IMR-90 (cell line): ENCODE measurements at regions not wholly inside any gene's neighbourhood (a gene's known extent, or its start where the extent isn't known, plus 50 kb on each side); places are given as distances from the start of the nearest gene placed in this dataset.

Source experiments
- ATAC-seq: fragments of 200-7000 bp; cut with Tn5 transposase; 2 replicates; pipeline ENCODE4 v1.9.1; 2020; ENCODE audit warnings: low read depth, mild to moderate bottlenecking, moderate library complexity
- BruUV-seq: library from RNA; stranded (reverse); fragments of 400-500 nt; replicated peaks from 2 replicates; lab custom pipeline; 2021; lab: Mats Ljungman, UMichigan
- CTCF ChIA-PET: fragments of 300-600 bp; formaldehyde crosslinking; extraction: SDS; loops from one replicate; lab custom pipeline; 2021; ENCODE audit warnings: antibody characterized with exemption; lab: Yijun Ruan, JAX
- POLR2A ChIA-PET: fragments of 300-600 bp; sonication (Branson Sonifier 250); formaldehyde crosslinking; loops from one replicate; lab custom pipeline; 2022; ENCODE audit warnings: antibody characterized with exemption; ENCODE audit not compliant: unreplicated experiment; lab: Charles Lee
- DNase-seq: peaks from one replicate; pipeline ENCODE4 v3.0.0; 2013
- H2AFZ ChIP-seq: replicated peaks from 2 replicates; pipeline ENCODE3; 2013; ENCODE audit warnings: low read length, mild to moderate bottlenecking; ENCODE audit not compliant: poor library complexity
- H2AK5ac ChIP-seq: 2 replicates; pipeline ENCODE4 v1.6.1; 2013; ENCODE audit warnings: low read depth, low read length, inconsistent platforms
- H2AK9ac ChIP-seq: replicated peaks from 2 replicates; pipeline ENCODE3; 2013; ENCODE audit warnings: mild to moderate bottlenecking, low read depth, low read length, moderate library complexity; ENCODE audit not compliant: poor library complexity
- H2BK120ac ChIP-seq: 2 replicates; pipeline ENCODE4 v1.6.1; 2013; ENCODE audit warnings: low read depth, low read length, inconsistent platforms
- H2BK15ac ChIP-seq: 3 replicates; pipeline ENCODE4 v1.6.1; 2013; ENCODE audit warnings: low read depth, low read length, inconsistent platforms
- H2BK20ac ChIP-seq: 2 replicates; pipeline ENCODE4 v1.6.1; 2013; ENCODE audit warnings: low read depth, mild to moderate bottlenecking, inconsistent platforms, low read length, moderate library complexity
- H2BK5ac ChIP-seq: 2 replicates; pipeline ENCODE4 v1.6.1; 2013; ENCODE audit warnings: mild to moderate bottlenecking, low read depth, low read length, inconsistent platforms; ENCODE audit not compliant: poor library complexity, severe bottlenecking
- H3K14ac ChIP-seq: replicated peaks from 2 replicates; pipeline ENCODE4 v1.6.1; 2013; ENCODE audit warnings: low read depth, low read length, inconsistent platforms
- H3K18ac ChIP-seq: 2 replicates; pipeline ENCODE4 v1.6.1; 2013; ENCODE audit warnings: low read depth, low read length, control low read depth
- H3K23ac ChIP-seq: 2 replicates; pipeline ENCODE4 v1.6.1; 2013; ENCODE audit warnings: low read depth, low read length, inconsistent platforms
- H3K27ac ChIP-seq: 2 replicates; pipeline ENCODE4 v1.5.1; 2013; ENCODE audit warnings: mild to moderate bottlenecking, control low read depth, low read length; ENCODE audit not compliant: insufficient read depth
- H3K27me3 ChIP-seq: 2 replicates; pipeline ENCODE4 v1.6.1; 2013; ENCODE audit warnings: low read length; ENCODE audit not compliant: control insufficient read depth, insufficient read depth
- H3K36me3 ChIP-seq: 2 replicates; pipeline ENCODE4 v1.6.1; 2013; ENCODE audit warnings: low read length, mixed read lengths; ENCODE audit not compliant: control insufficient read depth, insufficient read depth
- H3K4ac ChIP-seq: 2 replicates; pipeline ENCODE4 v1.6.1; 2013; ENCODE audit warnings: low read depth, low read length, inconsistent platforms
- H3K4me1 ChIP-seq: 2 replicates; pipeline ENCODE4 v1.6.1; 2013; ENCODE audit warnings: low read length, mixed read lengths; ENCODE audit not compliant: control insufficient read depth, insufficient read depth
- H3K4me2 ChIP-seq: 2 replicates; pipeline ENCODE4 v1.6.1; 2013; ENCODE audit warnings: low read depth, mild to moderate bottlenecking, control low read depth, low read length, moderate library complexity
- H3K4me3 ChIP-seq: 2 replicates; pipeline ENCODE4 v1.5.1; 2013; ENCODE audit warnings: low read depth, mild to moderate bottlenecking, control low read depth, low read length, moderate library complexity; ENCODE audit not compliant: insufficient read depth
- H3K56ac ChIP-seq: 2 replicates; pipeline ENCODE4 v1.6.1; 2013; ENCODE audit warnings: low read length, inconsistent platforms; ENCODE audit not compliant: insufficient read depth; ENCODE audit errors: extremely low read depth
- H3K79me1 ChIP-seq, 2 experiments: 2 replicates each; pipeline ENCODE4 v1.6.1; 2013; ENCODE audit warnings: low read length in 2 of 2, inconsistent platforms in 1 of 2, low read depth in 1 of 2
- H3K9ac ChIP-seq: 2 replicates; pipeline ENCODE4 v1.6.1; 2013; ENCODE audit warnings: low read depth, low read length, control low read depth
- H3K9me1 ChIP-seq: 2 replicates; pipeline ENCODE4 v1.6.1; 2013; ENCODE audit warnings: low read length, inconsistent platforms; ENCODE audit not compliant: insufficient read depth
- H3K9me3 ChIP-seq: 2 replicates; pipeline ENCODE4 v1.6.1; 2013; ENCODE audit warnings: low read length; ENCODE audit not compliant: control insufficient read depth, insufficient read depth
- H4K20me1 ChIP-seq: 2 replicates; pipeline ENCODE4 v1.6.1; 2013; ENCODE audit warnings: low read length, inconsistent platforms; ENCODE audit not compliant: insufficient read depth
- H4K5ac ChIP-seq: 2 replicates; pipeline ENCODE4 v1.6.1; 2013; ENCODE audit warnings: mild to moderate bottlenecking, low read depth, low read length, control low read depth
- H4K8ac ChIP-seq, 2 experiments: 2 replicates each; pipeline ENCODE4 v1.6.1; 2013; ENCODE audit warnings: low read depth in 2 of 2, low read length in 2 of 2, control low read depth in 1 of 2, inconsistent platforms in 1 of 2
- H4K91ac ChIP-seq: 2 replicates; pipeline ENCODE4 v1.6.1; 2013; ENCODE audit warnings: low read depth, low read length, inconsistent platforms; ENCODE audit not compliant: insufficient read depth
- BHLHE40 ChIP-seq: fragments of 150-350 bp; IDR thresholded peaks from 2 replicates; pipeline ENCODE4 v1.6.1; 2016; ENCODE audit warnings: mild to moderate bottlenecking, low read depth, low read length
- CEBPB ChIP-seq: IDR thresholded peaks from 2 replicates; pipeline ENCODE4 v1.6.1; 2012; ENCODE audit warnings: low read depth, low read length, improper control_type of control experiment
- CHD1 ChIP-seq: IDR thresholded peaks from 2 replicates; pipeline ENCODE4 v1.6.1; 2012; ENCODE audit warnings: low read depth, low read length, improper control_type of control experiment
- CTCF ChIP-seq: conservative IDR thresholded peaks from 2 replicates; pipeline ENCODE4 v1.5.1; 2012; ENCODE audit warnings: mild to moderate bottlenecking, low read depth, low read length, improper control_type of control experiment
- FOS ChIP-seq: fragments of 150-350 bp; IDR thresholded peaks from 2 replicates; pipeline ENCODE4 v1.6.1; 2016; ENCODE audit warnings: low read depth, low read length
- MAFK ChIP-seq: IDR thresholded peaks from 2 replicates; pipeline ENCODE4 v1.6.1; 2012; ENCODE audit warnings: low read depth, low read length, improper control_type of control experiment
- MAZ ChIP-seq: IDR thresholded peaks from 2 replicates; pipeline ENCODE4 v1.6.1; 2012; ENCODE audit warnings: low read depth, mild to moderate bottlenecking, low read length, improper control_type of control experiment, moderate library complexity, borderline replicate concordance
- MXI1 ChIP-seq: IDR thresholded peaks from 2 replicates; pipeline ENCODE4 v1.6.1; 2012; ENCODE audit warnings: low read depth, mild to moderate bottlenecking, low read length, moderate library complexity, borderline replicate concordance
- NFE2L2 ChIP-seq: fragments of 150-350 bp; IDR thresholded peaks from 2 replicates; pipeline ENCODE4 v1.6.1; 2016; ENCODE audit warnings: low read depth, mild to moderate bottlenecking, low read length
- POLR2A ChIP-seq: IDR thresholded peaks from 2 replicates; pipeline ENCODE4 v1.6.1; 2012; ENCODE audit warnings: mild to moderate bottlenecking, low read depth, low read length
- RAD21 ChIP-seq: IDR thresholded peaks from 2 replicates; pipeline ENCODE4 v1.6.1; 2012; ENCODE audit warnings: low read length, improper control_type of control experiment
- RCOR1 ChIP-seq: IDR thresholded peaks from 2 replicates; pipeline ENCODE4 v1.6.1; 2012; ENCODE audit warnings: mild to moderate bottlenecking, low read length, improper control_type of control experiment; ENCODE audit not compliant: insufficient replicate concordance
- RFX5 ChIP-seq: IDR thresholded peaks from 2 replicates; pipeline ENCODE4 v1.8.0; 2012; ENCODE audit warnings: low read depth, mild to moderate bottlenecking, low read length, moderate library complexity
- SMC3 ChIP-seq: fragments of 150-350 bp; IDR thresholded peaks from 2 replicates; pipeline ENCODE4 v1.6.1; 2016; ENCODE audit warnings: low read depth, mild to moderate bottlenecking, antibody characterized with exemption, low read length, moderate library complexity
- USF2 ChIP-seq: fragments of 150-350 bp; IDR thresholded peaks from 2 replicates; pipeline ENCODE4 v1.6.1; 2017; ENCODE audit warnings: mild to moderate bottlenecking, antibody characterized with exemption, low read length, low read depth
- dilution Hi-C: fragments of 300-500 bp; cut with HindIII; formaldehyde crosslinking; loops from one replicate; pipeline ENCODE4 v1.14.3; 2018; ENCODE audit warnings: low sequenced_read_pairs; ENCODE audit not compliant: unreplicated experiment
- in situ Hi-C: fragments of 300-500 bp; cut with MboI; formaldehyde crosslinking; loops from 3 replicates; pipeline ENCODE4 v1.14.3; 2019; ENCODE audit warnings: low sequenced_read_pairs, inconsistent platforms, mixed read lengths
- intact Hi-C: fragments of 100-400 bp; cut with micrococcal nuclease; formaldehyde crosslinking; loops from 2 replicates; pipeline ENCODE4 v1.10.0; 2022
- TF ChIP-seq, protein P1 (sequence below): fragments of 150-350 bp; IDR thresholded peaks from 2 replicates; pipeline ENCODE4 v1.6.1; 2016; ENCODE audit warnings: low read depth, mild to moderate bottlenecking, low read length, moderate library complexity, borderline replicate concordance

- no peak overlapping the region for H3K9ac ChIP-seq
- no peak overlapping the region for H2BK5ac ChIP-seq
- H3K27ac ChIP-seq, result no peak overlapping the region
- TF ChIP-seq FOS, result no peak
- TF ChIP-seq CTCF, result no peak
- TF ChIP-seq MXI1, result no peak
- TF ChIP-seq BHLHE40, result no peak
- TF ChIP-seq, protein P1, sequence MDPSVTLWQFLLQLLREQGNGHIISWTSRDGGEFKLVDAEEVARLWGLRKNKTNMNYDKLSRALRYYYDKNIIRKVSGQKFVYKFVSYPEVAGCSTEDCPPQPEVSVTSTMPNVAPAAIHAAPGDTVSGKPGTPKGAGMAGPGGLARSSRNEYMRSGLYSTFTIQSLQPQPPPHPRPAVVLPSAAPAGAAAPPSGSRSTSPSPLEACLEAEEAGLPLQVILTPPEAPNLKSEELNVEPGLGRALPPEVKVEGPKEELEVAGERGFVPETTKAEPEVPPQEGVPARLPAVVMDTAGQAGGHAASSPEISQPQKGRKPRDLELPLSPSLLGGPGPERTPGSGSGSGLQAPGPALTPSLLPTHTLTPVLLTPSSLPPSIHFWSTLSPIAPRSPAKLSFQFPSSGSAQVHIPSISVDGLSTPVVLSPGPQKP, result no peak
- TF ChIP-seq POLR2A, result no peak
- no peak for TF ChIP-seq SMC3
- TF ChIP-seq MAFK, result no peak
- TF ChIP-seq MAZ, result no peak
- no peak for TF ChIP-seq CHD1
- no peak for TF ChIP-seq USF2
- TF ChIP-seq RCOR1, result no peak
- TF ChIP-seq NFE2L2, result no peak
- TF ChIP-seq RFX5, result no peak
- TF ChIP-seq CEBPB, result no peak
- TF ChIP-seq RAD21, result no peak
- H4K8ac ChIP-seq, result no peak overlapping the region
- CTCF ChIA-PET, result interaction anchor here (1.5 kb wide), 1 partner anchor 10 kb away, joined by 3 read pairs; no protein-coding TSS in a partner anchor
- no peak overlapping the region for H2BK20ac ChIP-seq
- no peak overlapping the region for H4K5ac ChIP-seq
- no peak overlapping the region for H3K4ac ChIP-seq
- dilution Hi-C loops (no loop called here), intact Hi-C loops (no loop called here), in situ Hi-C loops (no loop called here)
- H2BK15ac ChIP-seq, result no peak overlapping the region
- H3K18ac ChIP-seq, result no peak overlapping the region
- no TSS peak for BruUV-seq
- no peaks in the 10 kb centered on the region; the same call in 1 of the 2 replicates for H3K9me3 ChIP-seq
- no peaks in the 10 kb centered on the region for H3K4me1 ChIP-seq
- no peaks in the 10 kb centered on the region for H3K27me3 ChIP-seq
- no peak overlapping the region for H4K91ac ChIP-seq
- H3K4me2 ChIP-seq, result no peak overlapping the region
- H3K4me3 ChIP-seq, result no peak overlapping the region
- POLR2A ChIA-PET, result no interaction called here
- H3K23ac ChIP-seq, result no peak overlapping the region
- ATAC-seq, result no peak
- H2AFZ ChIP-seq, result no peak overlapping the region
- no peak for DNase-seq
- no peak overlapping the region for H2AK5ac ChIP-seq
- no peak overlapping the region; the same call in 1 of the 2 replicates for H3K56ac ChIP-seq
- no peaks in the 10 kb centered on the region for H3K9me1 ChIP-seq
- no peak overlapping the region for H3K14ac ChIP-seq
- no peak overlapping the region for H2BK120ac ChIP-seq
- H2AK9ac ChIP-seq, result no peak overlapping the region
- no peaks in the 10 kb centered on the region for H4K20me1 ChIP-seq
- H3K79me1 ChIP-seq, result peaks cover 0 to 3% of the 10 kb centered on the region in 2 experiments; a peak in 1 of 4 replicates
- H3K36me3 ChIP-seq, result no peaks in the 10 kb centered on the region
Measured at GRCh38 chr6:144597511-144597910, 312.4 kb downstream of the UTRN start.
